HG02885 (cell line): ENCODE measurements at regions not wholly inside any gene's neighbourhood (a gene's known extent, or its start where the extent isn't known, plus 50 kb on each side); places are given as distances from the start of the nearest gene placed in this dataset.

Source experiments
- ATAC-seq: cut with Tn5 transposase; IDR thresholded peaks from one replicate; pipeline ENCODE4 v1.9.1; 2021; ENCODE audit warnings: mild to moderate bottlenecking; ENCODE audit not compliant: unreplicated experiment, poor library complexity

DNA sequence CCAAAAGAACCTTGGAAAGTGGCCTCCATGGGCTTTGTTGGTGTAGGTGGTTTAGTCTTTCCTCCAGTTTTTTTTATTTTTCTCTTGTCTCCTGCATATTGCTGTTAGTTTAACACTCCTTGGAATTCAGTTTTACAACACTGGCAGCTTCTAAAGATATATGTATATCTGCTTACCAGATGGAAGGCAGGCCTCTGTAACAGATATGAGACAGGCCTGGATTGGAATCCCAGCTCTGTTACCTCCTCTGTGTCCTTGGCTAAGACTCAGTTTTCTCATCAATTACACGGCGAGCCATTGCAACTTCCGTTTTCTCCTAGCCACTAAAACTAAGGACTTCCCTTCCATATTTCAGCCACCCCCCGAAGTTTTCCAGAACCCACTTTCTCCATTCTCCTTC lies 133.4 kb upstream of the SMAD1 start:
- no peak for ATAC-seq

- no peak for ATAC-seq
Measured at GRCh38 chr4:145347684-145348083, 134.0 kb upstream of the SMAD1 start.

- ATAC-seq: no peak
Measured at GRCh38 chr4:145346081-145346480, 135.6 kb upstream of the SMAD1 start.

GRCh38 chr4:145345401-145345800 lies 136.3 kb upstream of the SMAD1 start:
- ATAC-seq: no peak

- no peak for ATAC-seq
Measured at GRCh38 chr4:145341381-145341780, 140.3 kb upstream of the SMAD1 start.

DNA sequence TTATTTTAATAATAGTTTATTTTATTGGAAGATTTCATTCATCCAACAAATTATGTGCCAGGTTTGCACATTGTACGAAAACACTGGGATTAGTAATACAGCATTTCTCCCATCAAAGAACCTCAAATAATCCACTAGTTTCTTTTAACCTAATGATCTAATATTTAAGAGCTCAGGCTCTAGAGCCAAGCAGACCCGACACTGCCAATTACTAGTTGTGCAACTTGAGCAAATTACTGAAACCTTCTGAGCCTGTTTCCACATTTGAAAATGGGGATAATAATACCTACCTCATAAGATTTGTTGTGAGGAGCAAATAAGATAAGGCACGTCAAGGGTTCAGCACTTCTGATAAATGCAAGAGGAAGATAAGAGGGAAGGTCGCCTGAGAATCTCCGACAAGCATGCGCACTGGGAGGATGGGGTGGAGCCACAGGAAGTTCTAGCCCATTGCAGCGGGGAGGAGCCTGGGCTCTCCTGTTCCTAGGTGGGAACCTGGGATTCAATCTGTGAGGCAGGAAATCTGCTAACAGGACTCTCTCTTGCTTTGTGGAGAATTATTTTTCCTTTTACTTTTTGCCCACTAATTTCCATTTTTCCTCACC lies 141.5 kb upstream of the SMAD1 start:
- no peak for ATAC-seq

DNA sequence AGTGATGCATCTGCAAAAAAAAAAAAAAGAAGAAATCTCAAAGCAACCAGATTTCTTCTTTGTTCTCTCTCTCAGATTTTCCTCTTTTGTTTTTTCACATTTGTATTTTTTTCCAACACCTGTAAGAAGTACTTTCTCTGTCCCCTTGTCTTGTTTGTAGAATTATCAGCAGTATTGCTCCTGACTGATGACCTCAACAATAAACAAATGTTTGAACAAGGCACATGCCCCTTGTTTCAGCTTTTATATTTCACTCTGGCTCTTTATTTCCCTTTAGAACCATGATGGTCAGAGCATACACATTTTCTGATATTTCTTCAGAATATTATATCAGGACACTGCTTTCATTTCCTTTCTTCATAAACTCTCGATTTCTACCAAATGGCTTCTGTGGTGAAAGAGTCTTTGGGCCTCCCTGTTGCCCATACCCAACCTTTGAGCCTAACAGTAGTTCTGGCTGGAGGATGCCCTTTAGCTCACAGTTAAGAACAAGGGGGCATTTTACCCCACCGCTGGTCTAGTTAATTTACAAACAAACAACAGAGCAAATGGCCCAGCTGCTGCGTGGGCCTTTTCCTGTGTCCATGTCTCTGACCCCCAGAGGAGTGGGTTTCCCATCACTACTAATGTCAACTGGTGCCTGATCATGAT lies 142.5 kb upstream of the SMAD1 start:
- no peak for ATAC-seq

GRCh38 chr4:145338568-145338967 lies 143.1 kb upstream of the SMAD1 start:
- ATAC-seq: no peak

DNA sequence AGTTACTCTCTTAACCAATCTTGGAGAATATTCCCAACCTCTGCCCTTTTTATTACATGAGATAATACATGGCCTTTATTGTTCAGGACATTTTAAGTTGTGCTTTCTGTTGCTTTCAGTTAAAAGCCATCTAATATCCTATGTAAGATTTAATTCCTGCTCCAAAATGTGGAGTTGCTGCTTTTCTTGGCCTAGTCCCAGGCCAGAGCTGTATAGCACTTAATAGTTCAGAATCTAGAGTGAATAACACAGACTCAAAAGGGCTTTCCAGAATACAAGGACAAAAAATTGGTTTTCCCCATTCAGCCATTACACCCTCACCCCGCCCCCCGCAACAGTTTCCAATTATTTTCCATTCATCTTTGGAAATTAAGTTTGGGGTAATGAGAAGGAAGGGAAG lies 144.3 kb upstream of the SMAD1 start:
- ATAC-seq: no peak

DNA sequence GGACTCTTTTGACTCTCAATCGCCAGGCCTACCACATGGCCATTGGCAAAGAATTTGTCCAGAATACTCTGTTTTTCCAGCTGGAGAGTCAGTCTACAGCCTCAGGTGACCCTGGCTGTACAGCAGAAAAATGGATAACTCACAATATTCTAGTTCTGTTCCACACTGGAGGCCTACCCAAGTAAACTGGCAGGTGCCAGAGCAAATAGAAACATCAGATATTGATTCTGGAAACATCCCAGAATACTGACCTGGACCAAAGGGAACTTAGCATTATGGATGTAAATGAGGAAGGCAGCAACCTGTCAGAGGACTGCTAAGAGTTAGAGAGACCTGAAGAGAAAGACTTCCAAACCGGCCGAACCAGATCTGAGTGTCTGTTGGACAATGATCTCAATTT lies 147.9 kb upstream of the SMAD1 start:
- ATAC-seq: no peak

DNA sequence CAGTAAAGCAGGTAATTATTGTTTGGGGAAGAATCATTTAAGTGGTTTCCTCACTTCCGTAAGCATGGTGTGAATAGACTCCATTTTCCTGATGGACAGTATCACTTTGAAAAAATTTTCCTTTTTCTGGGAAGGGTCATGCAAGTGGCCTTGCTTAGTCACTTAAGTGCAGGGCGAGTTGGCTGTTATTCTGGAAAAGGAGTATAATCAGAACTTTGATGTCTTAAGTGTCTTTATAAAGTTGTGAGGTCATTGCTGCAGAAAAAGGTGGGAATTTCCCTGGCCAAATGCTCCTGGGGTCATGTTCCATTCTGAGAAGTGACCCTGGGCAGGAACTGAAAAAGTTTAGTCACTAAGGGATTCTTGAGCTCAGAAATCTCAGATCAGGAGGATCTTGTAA lies 146.1 kb upstream of the OTUD4 start:
- ATAC-seq: no peak

GRCh38 chr4:145324161-145324560 lies 143.8 kb upstream of the OTUD4 start:
- ATAC-seq: no peak

DNA sequence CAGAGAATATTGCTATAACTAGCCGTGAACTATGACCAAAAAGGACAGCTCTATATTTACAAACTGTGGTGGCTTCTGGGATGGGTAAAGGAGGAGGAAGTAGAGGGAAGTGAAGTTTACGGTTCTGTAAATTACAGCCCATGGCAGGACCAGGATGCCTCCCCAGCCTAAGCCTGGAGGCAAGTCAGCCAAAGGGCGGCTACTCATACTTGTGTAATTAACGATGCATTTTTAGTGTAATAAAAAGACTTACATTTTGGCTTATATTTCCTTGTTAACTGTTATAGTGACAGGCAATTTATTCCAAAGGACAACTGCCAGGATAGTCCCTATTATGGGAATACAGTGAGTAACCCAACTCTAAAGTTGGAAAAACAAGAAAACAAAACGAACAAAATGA lies 139.9 kb upstream of the OTUD4 start:
- ATAC-seq: no peak

- ATAC-seq: no peak
Measured at GRCh38 chr4:145319751-145320150, 139.4 kb upstream of the OTUD4 start.

DNA sequence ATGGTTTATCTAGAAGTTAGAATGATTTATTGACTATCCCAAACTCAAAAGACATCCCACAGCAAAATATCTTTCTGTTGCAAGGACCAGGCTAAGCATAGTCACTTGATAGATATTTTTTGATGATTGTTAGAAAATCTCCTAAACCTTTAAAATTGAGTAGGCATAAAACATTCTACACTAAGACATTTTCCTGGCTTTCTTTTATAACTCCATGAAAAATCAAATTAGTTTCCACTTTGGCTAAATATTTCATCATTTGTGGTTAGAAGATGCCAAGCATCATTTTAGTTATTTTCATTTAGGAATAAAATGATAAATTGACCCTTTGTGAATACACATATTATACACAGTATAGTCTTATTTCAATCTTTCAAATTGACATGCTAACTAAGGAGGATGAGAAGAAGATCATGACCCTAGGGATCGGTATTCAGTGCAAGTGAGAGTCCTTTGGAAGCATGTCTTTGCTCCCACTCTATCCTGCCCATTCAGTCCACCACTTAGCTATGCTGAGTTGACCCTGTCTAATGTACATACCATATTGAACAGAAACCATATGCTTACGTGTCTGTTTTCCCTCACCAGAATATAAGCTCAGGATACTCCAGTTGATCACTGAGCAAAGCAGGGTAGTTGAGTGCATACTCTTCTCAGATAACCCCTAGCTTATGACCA lies 136.6 kb upstream of the OTUD4 start:
- no peak for ATAC-seq

DNA sequence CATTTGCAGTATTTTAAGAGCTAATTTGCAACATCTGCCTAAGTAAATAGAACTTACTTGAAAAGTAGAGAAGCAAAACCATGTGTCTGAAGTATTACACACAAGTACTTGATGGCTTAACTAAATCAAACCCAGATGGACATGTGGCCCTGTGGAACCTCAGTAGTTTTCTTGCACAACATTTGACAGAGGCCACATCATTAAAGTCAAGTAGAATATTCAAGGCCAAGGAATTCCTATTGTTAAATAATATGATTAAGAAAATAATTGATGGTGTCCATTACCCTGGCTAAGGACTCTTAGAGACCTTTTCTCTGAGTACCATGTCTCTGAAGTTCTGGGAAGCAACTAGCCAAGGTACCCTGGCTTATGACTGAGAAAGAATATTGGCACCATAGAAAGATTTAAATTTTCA lies 135.4 kb upstream of the OTUD4 start:
- ATAC-seq: no peak

DNA sequence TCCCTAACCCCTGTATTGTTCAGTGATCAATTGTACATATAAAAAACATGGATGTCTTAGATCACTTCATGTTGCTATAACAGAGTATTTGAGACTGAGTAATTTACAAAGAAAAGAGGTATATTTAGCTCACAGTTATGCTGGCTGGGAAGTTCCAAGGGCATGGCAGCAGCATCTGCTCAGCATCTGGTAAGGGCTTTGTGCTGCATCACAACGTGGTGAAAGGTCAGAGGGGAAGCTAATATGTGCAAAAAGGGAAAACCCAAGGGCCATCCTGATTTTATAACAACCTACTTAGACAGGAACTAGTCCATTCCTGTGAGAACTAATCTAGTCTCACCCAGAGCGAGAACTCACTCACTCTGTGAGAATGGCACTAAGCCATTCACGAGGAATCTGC lies 128.2 kb upstream of the OTUD4 start:
- ATAC-seq: no peak

GRCh38 chr4:145307763-145308430 lies 127.5 kb upstream of the OTUD4 start:
- ATAC-seq: no peak

DNA sequence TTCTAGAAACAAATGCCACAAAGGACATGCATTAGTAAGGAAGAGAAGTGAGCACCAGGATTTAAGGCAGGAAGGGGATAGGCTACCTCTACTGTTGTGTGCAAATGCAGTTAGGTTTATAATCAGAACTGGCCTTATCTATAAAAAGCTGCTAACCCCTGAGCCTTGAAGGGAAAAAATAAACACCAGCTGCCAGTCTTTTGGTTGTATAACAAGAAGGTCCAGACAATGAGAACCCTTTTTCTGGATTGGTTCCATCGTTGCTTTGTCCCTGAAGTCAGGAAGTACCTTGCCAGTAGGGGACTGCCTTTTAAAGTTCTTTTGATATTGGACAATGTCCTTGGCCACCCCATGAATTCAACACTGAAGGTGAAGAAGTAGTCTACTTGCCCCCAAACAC lies 126.7 kb upstream of the OTUD4 start:
- no peak for ATAC-seq

DNA sequence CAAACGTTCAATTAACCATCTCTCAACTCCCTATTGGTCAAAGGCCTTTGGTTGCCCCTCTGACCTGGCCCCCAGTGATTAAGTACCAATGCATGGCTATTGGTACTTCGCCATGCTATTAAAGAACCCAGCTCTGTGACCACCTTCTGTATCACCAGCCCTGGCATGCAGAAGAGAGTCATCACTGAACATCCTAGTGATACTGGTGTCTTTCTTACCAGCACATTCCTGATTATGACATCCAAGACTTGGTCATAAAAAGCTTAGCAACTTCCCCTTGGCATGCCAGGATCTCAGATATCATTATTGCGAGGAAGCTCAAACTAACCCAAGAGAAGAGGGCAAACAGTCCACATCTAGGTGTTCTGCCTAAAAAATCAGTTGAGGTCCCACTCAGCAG lies 122.3 kb upstream of the OTUD4 start:
- ATAC-seq: no peak

DNA sequence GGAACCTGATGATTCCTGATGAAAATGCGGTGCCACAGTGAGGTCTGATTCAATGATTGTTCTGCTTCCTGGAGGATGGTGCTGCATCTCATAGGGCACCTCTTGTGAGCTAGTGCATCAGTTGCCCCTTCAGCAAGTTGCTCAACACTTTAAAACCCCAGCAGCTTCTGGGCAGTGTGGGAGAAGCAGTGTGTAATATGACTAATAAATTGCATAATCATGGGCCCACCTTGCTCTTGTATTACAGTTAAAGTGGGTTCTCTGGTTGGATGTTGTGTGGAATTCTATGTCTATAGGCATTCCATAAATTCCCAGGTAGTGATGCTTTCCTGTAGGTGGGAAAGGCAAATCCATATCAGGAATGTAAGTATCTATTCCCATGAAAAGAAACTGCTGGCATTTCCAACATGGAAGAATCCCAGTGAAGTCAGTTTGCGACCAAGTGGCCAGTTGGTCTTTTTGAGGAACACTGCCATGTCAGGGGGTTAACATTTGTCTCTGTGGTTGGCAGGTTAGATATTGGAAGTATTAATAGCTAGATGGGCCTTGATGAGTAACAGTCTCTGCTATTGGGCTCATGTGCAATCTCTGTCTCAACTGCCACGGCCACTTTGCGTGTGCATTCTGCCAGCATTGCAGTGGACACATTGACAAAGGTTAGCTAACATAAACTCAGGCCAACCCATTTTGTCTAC lies 121.1 kb upstream of the OTUD4 start:
- no peak for ATAC-seq
